HL-60 (cell line): ENCODE measurements at regions not wholly inside any gene's neighbourhood (a gene's known extent, or its start where the extent isn't known, plus 50 kb on each side); places are given as distances from the start of the nearest gene placed in this dataset.

Experiments used
- DNase-seq, 2 experiments: peaks; one replicate each; pipeline ENCODE4 v3.0.0-alpha.2; 2010 to 2020; ENCODE audit warnings: low read depth in 1 of 2, low spot score in 1 of 2
- H3K27ac ChIP-seq: fragments of 250-450 bp; sonication (Bioruptor Pico); replicated peaks from 2 replicates; pipeline ENCODE4 v1.5.1; 2020; ENCODE audit warnings: mild to moderate bottlenecking, moderate library complexity
- H3K27me3 ChIP-seq: fragments of 250-450 bp; sonication (Bioruptor Pico); 2 replicates; pipeline ENCODE4 v1.5.1; 2021; ENCODE audit warnings: mild to moderate bottlenecking, moderate library complexity; ENCODE audit not compliant: insufficient read depth, poor library complexity, severe bottlenecking
- H3K4me3 ChIP-seq: replicated peaks from 2 replicates; pipeline ENCODE4 v1.5.1; 2011; ENCODE audit warnings: mild to moderate bottlenecking, control low read depth, low read length; ENCODE audit not compliant: insufficient read depth
- GABPA ChIP-seq: IDR thresholded peaks from 2 replicates; pipeline ENCODE4 v1.6.1; 2012; ENCODE audit warnings: low read depth
- POLR2AphosphoS5 ChIP-seq: IDR thresholded peaks from 2 replicates; pipeline ENCODE4 v1.6.1; 2012; ENCODE audit warnings: low read depth
- SPI1 ChIP-seq: IDR thresholded peaks from 2 replicates; pipeline ENCODE4 v1.6.1; 2012; ENCODE audit warnings: low read depth, mild to moderate bottlenecking, borderline replicate concordance
- TF ChIP-seq, protein P1 (sequence below): IDR thresholded peaks from 2 replicates; pipeline ENCODE4 v1.6.1; 2012; ENCODE audit warnings: low read depth; ENCODE audit not compliant: insufficient replicate concordance
- TF ChIP-seq, protein P2 (sequence below): IDR thresholded peaks from one replicate; pipeline ENCODE4 v1.5.1; 2011; ENCODE audit warnings: low read length, control low read depth, inconsistent platforms; ENCODE audit not compliant: insufficient read depth

DNA sequence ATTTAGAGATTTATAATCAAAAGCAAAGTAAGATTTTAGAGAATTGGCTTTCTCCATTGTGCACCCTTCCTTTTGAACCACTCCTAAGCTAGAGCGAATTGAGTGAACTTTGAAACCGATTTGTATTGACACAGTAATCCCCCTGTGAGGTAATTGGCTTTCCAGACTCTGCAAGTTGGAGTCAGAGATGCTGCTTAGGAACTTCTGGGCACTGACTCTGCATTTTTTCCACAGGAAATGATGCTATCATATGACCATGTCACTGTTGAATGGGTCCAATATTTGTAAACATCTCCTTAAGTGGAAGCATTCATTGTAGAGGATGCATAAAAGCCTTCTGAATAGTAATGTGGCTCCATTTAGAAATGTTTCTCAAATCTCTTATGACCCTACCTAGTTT, 394.4 kb upstream of the ZNF608 start:
- no peak for DNase-seq
- Histone ChIP-seq H3K27me3 (no peaks in the 10 kb centered on the region), H3K4me3 (no peak overlapping the region), H3K27ac (no peak overlapping the region)
- TF ChIP-seq, protein P1, sequence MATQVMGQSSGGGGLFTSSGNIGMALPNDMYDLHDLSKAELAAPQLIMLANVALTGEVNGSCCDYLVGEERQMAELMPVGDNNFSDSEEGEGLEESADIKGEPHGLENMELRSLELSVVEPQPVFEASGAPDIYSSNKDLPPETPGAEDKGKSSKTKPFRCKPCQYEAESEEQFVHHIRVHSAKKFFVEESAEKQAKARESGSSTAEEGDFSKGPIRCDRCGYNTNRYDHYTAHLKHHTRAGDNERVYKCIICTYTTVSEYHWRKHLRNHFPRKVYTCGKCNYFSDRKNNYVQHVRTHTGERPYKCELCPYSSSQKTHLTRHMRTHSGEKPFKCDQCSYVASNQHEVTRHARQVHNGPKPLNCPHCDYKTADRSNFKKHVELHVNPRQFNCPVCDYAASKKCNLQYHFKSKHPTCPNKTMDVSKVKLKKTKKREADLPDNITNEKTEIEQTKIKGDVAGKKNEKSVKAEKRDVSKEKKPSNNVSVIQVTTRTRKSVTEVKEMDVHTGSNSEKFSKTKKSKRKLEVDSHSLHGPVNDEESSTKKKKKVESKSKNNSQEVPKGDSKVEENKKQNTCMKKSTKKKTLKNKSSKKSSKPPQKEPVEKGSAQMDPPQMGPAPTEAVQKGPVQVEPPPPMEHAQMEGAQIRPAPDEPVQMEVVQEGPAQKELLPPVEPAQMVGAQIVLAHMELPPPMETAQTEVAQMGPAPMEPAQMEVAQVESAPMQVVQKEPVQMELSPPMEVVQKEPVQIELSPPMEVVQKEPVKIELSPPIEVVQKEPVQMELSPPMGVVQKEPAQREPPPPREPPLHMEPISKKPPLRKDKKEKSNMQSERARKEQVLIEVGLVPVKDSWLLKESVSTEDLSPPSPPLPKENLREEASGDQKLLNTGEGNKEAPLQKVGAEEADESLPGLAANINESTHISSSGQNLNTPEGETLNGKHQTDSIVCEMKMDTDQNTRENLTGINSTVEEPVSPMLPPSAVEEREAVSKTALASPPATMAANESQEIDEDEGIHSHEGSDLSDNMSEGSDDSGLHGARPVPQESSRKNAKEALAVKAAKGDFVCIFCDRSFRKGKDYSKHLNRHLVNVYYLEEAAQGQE: no peak
- TF ChIP-seq SPI1 (no peak), POLR2AphosphoS5 (no peak), GABPA (no peak)
- TF ChIP-seq, protein P2, sequence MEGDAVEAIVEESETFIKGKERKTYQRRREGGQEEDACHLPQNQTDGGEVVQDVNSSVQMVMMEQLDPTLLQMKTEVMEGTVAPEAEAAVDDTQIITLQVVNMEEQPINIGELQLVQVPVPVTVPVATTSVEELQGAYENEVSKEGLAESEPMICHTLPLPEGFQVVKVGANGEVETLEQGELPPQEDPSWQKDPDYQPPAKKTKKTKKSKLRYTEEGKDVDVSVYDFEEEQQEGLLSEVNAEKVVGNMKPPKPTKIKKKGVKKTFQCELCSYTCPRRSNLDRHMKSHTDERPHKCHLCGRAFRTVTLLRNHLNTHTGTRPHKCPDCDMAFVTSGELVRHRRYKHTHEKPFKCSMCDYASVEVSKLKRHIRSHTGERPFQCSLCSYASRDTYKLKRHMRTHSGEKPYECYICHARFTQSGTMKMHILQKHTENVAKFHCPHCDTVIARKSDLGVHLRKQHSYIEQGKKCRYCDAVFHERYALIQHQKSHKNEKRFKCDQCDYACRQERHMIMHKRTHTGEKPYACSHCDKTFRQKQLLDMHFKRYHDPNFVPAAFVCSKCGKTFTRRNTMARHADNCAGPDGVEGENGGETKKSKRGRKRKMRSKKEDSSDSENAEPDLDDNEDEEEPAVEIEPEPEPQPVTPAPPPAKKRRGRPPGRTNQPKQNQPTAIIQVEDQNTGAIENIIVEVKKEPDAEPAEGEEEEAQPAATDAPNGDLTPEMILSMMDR: no peak

DNA sequence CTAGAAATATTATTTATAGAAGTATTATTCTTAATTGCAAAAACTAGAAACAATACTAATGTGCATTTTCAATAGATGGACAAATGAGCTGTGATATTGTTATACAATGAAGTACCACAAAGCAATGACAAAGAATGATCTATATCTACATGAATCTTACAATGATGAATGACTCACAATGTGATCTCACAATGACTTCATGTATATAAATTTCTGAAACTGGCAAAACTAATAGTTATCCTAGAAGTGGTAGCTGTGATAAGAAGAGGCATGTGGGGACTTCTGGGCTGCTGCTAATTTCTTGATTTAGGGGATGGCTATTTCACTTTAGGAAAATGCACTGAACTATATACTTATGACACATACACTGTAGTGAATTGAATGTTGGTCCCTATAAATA, 396.0 kb upstream of the ZNF608 start:
- Histone ChIP-seq H3K27ac (no peak overlapping the region), H3K4me3 (no peak overlapping the region), H3K27me3 (no peaks in the 10 kb centered on the region)
- TF ChIP-seq, protein P2: no peak
- TF ChIP-seq GABPA (no peak), POLR2AphosphoS5 (no peak), SPI1 (no peak)
- TF ChIP-seq, protein P1: no peak
- no peak for DNase-seq

DNA sequence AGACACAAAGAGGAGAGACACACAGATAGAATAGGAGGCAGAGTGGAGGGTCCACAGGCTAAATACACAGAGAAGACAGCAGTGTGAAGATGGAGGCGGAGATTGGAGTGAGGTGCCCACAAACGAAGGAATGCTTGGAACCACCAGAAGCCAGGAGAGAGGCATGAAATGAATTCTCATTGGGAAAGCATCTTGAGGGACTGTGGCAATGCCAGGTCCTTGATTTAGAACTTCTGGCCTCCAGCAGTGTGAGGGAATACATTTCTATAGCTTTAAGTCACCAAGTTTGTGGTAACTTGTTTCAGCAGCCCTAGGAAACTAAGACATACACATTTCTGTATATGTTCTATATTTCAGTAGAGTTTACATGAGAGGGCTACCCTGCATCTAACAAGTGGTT, 396.6 kb upstream of the ZNF608 start:
- no peak overlapping the region for H3K4me3 ChIP-seq
- TF ChIP-seq POLR2AphosphoS5 (no peak), GABPA (no peak), SPI1 (no peak)
- TF ChIP-seq, protein P2: no peak
- TF ChIP-seq, protein P1: no peak
- H3K27me3 ChIP-seq: no peaks in the 10 kb centered on the region
- H3K27ac ChIP-seq: no peak overlapping the region
- no peak for DNase-seq
